ENCODE measurements at regions not wholly inside any gene's neighbourhood (a gene's known extent, or its start where the extent isn't known, plus 50 kb on each side); places are given as distances from the start of the nearest gene placed in this dataset.

DNA sequence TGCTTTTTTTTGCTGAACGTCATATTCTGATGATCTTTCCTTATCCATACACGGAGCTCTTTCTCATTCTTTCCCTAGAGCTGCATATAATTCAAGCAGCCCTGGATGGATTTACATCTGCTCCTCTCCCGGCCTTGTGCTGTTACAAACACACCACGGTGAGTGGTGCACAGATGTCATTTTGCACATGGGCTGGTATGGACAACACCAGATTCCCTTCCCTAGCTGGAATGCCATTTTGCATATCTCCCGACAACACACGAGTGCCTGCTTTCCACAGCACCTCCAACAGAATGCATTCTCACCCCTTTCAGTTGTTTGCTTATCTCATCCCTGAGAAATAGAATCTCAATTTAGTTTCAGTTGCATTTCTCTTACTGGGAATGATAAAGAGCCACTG is 69.5 kb upstream of the AFDN start:
- DNase-seq (no peak), ATAC-seq (replicated peaks) (no peak)
- no peaks in the 10 kb centered on the region for H3K36me3 Mint-ChIP-seq
- H3K27ac Mint-ChIP-seq, result no peak overlapping the region
- H3K4me3 Mint-ChIP-seq, result no peak overlapping the region
- H3K27me3 Mint-ChIP-seq, result peaks cover 11 to 29% of the 10 kb centered on the region in 2 donors
- no peaks in the 10 kb centered on the region for H3K4me1 Mint-ChIP-seq
- H3K9me3 Mint-ChIP-seq, result peaks cover 3 to 6% of the 10 kb centered on the region in 2 donors

DNA sequence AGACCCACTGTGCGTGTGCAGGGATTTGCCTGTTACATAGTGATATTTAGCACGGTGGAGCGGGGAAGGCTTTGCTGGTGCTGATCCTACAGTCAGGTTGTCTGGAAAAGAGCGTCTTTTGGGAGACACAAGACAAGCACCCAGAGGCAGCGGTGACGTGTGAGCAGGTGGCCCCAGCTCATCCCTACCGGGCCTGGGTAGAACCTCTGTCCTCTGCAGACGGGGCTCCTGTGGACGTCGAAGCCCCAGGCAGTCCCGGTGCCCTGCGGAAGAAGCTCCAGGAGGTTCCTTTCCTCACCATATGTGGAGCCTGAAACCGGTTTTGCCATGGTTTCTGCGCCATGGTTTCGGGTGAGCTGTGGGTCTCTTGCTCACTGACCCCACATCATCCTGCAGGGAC is 68.9 kb upstream of the AFDN start:
- Mint-ChIP-seq H3K4me1 (no peaks in the 10 kb centered on the region), H3K36me3 (no peaks in the 10 kb centered on the region), H3K27ac (no peak overlapping the region), H3K4me3 (no peak overlapping the region), H3K27me3 (peaks cover 11 to 27% of the 10 kb centered on the region in 2 donors), H3K9me3 (peaks cover 3 to 6% of the 10 kb centered on the region in 2 donors)
- ATAC-seq (replicated peaks) (no peak), DNase-seq (no peak)

GRCh38 chr6:167758309-167759023 is 68.2 kb upstream of the AFDN start:
- H3K4me3 Mint-ChIP-seq, result no peak overlapping the region
- H3K27me3 Mint-ChIP-seq, result peaks cover 11 to 28% of the 10 kb centered on the region in 2 donors
- no peak overlapping the region for H3K27ac Mint-ChIP-seq

DNA sequence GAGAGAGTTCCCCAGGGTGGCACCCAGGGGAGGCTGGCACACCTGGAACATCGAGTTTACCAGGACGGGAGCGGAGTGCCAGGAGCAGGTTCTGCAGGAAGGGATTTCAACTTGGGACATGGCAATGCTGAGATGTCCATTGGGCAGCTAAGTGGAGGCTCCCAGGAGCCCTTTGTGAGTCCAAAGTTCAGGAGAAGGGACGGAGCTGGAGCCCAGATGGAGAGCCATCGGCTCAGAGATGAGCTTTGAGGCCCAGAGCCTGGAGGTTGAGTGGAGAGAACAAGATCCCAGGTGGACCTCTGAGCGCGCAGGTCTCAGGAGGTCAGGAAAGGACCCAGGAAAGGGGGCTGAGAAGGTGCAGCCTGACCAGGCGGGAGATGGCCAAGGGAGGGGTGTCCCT is 67.5 kb upstream of the AFDN start:
- Mint-ChIP-seq H3K9me3 (peaks cover 0 to 5% of the 10 kb centered on the region in 2 donors), H3K27me3 (peaks cover 11 to 22% of the 10 kb centered on the region in 2 donors), H3K4me3 (no peak overlapping the region), H3K4me1 (no peaks in the 10 kb centered on the region), H3K36me3 (no peaks in the 10 kb centered on the region), H3K27ac (no peak overlapping the region)
- ATAC-seq (replicated peaks), result no peak
- no peak for DNase-seq

More at GRCh38 chr6:167758309-167759023, 68.2 kb upstream of the AFDN start:
- DNase-seq (no peak), ATAC-seq (replicated peaks) (no peak)
- Mint-ChIP-seq H3K36me3 (no peaks in the 10 kb centered on the region), H3K4me1 (no peaks in the 10 kb centered on the region), H3K9me3 (peaks cover 3 to 10% of the 10 kb centered on the region in 2 donors)

- peaks cover 0 to 5% of the 10 kb centered on the region in 2 donors for H3K9me3 Mint-ChIP-seq
- H3K4me3 Mint-ChIP-seq, result no peak overlapping the region
- H3K27ac Mint-ChIP-seq, result no peak overlapping the region
- H3K27me3 Mint-ChIP-seq, result peaks cover 11 to 21% of the 10 kb centered on the region in 2 donors
- ATAC-seq (replicated peaks) (no peak), DNase-seq (no peak)
- H3K36me3 Mint-ChIP-seq, result no peaks in the 10 kb centered on the region
- no peaks in the 10 kb centered on the region for H3K4me1 Mint-ChIP-seq
Measured at GRCh38 chr6:167759912-167760311, 66.8 kb upstream of the AFDN start.

DNA sequence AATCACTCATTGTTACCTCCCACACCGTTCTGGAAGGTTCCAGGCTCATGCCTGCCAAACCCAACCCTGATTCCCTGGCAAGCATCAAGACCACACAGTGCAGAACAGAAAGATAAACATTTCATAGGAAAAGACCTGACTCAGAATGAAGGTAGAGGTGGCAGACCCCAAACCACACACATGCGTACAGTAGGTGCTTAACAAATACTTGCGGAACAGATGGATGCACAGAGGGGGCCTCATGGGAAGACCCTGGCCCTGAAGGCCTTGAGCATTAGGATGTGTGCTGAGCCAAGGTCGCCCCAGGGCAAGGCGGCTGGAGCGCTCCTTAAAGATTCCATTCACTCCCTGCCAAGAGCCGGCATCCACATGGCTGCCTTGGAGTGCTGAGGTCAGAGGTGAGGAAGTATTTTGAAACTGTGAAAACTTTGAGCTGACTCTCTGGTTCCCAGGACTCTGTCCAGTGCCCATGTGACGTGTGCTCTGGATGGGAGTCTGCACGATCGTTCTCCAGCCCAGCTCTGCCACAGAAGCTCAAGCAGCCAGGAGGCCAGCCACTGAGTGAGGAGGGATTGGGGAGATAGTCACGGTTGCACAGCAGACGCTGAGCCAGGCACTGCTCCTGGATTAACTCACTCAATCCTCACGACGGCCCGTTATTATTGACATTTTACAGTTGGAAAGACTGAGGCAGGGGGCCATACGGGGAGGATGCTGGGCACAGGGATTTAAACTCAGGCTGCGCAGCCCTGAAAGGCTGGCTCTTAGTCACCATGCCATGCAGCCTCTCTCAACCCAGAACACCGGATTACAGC is 65.5 kb upstream of the AFDN start:
- no peak overlapping the region for H3K4me3 Mint-ChIP-seq
- DNase-seq (no peak), ATAC-seq (replicated peaks) (no peak)
- H3K9me3 Mint-ChIP-seq, result peaks cover 0 to 5% of the 10 kb centered on the region in 2 donors
- H3K27ac Mint-ChIP-seq, result no peak overlapping the region
- H3K27me3 Mint-ChIP-seq, result peaks cover 11 to 28% of the 10 kb centered on the region in 2 donors
- H3K4me1 Mint-ChIP-seq, result no peaks in the 10 kb centered on the region
- no peaks in the 10 kb centered on the region for H3K36me3 Mint-ChIP-seq

GRCh38 chr6:167761794-167762258 is 64.9 kb upstream of the AFDN start:
- H3K9me3 Mint-ChIP-seq, result peaks cover 0 to 5% of the 10 kb centered on the region in 2 donors
- no peak for ATAC-seq (replicated peaks)
- no peak overlapping the region for H3K4me3 Mint-ChIP-seq
- H3K4me1 Mint-ChIP-seq, result no peaks in the 10 kb centered on the region
- H3K27me3 Mint-ChIP-seq, result peaks cover 11 to 28% of the 10 kb centered on the region in 2 donors
- H3K36me3 Mint-ChIP-seq, result no peaks in the 10 kb centered on the region
- no peak for DNase-seq
- no peak overlapping the region for H3K27ac Mint-ChIP-seq

DNA sequence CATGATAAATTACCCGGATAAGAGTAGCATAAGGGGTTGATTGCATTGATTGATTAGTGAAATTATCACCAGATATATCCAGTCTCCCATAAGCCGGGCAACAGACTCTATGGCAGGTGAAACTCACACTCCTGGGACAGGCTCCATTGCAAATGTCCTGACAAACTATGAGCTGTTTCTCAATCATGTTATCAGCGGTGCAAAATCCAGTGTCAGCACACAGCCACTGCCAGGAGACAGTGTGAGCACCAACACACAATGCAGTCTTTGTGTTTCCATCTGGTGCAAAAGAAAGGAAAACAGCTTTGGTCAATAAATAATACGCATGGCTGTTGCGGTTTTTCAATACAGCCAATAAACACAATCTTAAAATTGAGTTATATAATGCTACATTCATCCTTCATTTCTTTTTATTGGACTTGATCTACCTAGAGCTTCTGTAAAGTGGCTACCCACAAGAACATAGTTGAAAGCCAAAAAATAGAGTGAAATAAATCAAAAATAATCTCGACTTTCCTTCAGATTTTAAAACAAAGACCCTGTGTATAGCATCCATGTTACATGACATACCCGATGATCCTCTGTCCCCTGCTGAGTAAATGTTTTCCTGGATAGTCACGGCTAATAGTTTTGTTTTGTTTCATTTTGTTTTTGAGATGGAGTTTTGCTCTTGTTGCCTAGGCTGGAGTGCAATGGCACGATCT is 64.3 kb upstream of the AFDN start:
- H3K4me3 Mint-ChIP-seq, result no peak overlapping the region
- ATAC-seq (replicated peaks) (no peak), DNase-seq (no peak)
- no peak overlapping the region for H3K27ac Mint-ChIP-seq
- no peaks in the 10 kb centered on the region for H3K36me3 Mint-ChIP-seq
- H3K4me1 Mint-ChIP-seq, result no peaks in the 10 kb centered on the region
- peaks cover 11 to 23% of the 10 kb centered on the region in 2 donors for H3K27me3 Mint-ChIP-seq
- H3K9me3 Mint-ChIP-seq, result peaks cover 0 to 5% of the 10 kb centered on the region in 2 donors

GRCh38 chr6:167763056-167763944 is 63.4 kb upstream of the AFDN start:
- Mint-ChIP-seq H3K36me3 (no peaks in the 10 kb centered on the region), H3K27ac (no peak overlapping the region), H3K4me1 (no peaks in the 10 kb centered on the region), H3K9me3 (peaks cover 0 to 5% of the 10 kb centered on the region in 2 donors), H3K27me3 (peaks cover 11 to 23% of the 10 kb centered on the region in 2 donors), H3K4me3 (no peak overlapping the region)
- DNase-seq (no peak), ATAC-seq (replicated peaks) (no peak)

- Mint-ChIP-seq H3K27me3 (peaks cover 12 to 22% of the 10 kb centered on the region in 2 donors), H3K4me3 (no peak overlapping the region)
- ATAC-seq (replicated peaks), result no peak
Measured at GRCh38 chr6:167764215-167764614, 62.5 kb upstream of the AFDN start.

DNA sequence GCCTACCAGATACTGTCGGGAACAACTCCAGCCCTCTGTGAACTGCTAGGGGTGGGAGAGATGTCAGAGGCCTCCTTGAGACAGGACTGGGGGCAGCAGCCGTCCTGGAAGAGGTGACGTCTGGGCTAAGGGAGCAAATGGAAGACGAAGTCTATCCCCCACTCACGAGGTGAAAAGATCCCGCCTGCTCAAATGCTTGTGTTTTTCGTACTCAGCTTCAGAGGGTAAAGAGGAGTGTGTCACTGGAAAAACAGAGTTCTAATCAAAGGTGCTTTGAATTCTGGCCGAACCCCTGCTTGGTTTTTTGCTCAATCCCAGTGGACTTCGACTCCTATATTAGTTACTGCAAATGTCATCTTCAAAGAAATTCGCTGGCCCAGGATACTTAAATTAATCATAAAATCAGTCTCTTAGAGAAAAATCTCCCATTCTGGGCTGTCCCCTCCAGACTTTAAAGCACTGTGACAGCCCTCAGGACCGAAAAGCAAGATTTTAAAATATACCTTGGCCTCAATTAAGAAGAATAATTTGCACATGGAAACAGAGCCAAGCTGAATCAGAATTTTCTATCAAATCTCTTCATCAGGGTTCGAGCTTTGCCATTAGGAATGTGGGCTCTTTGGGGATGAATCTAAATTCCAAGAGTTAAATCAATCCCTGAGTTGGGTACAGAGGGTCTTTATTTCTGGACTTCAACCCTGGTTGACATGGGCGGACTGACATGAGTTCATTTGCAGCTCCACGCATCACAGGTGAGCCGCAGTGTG is 61.8 kb upstream of the AFDN start:
- Mint-ChIP-seq H3K36me3 (no peaks in the 10 kb centered on the region), H3K27me3 (peaks cover 7 to 17% of the 10 kb centered on the region in 2 donors), H3K27ac (no peak overlapping the region), H3K4me1 (no peaks in the 10 kb centered on the region), H3K9me3 (peaks cover 0 to 5% of the 10 kb centered on the region in 2 donors), H3K4me3 (no peak overlapping the region)
- ATAC-seq (replicated peaks) (no peak), DNase-seq (no peak)

More at GRCh38 chr6:167764215-167764614, 62.5 kb upstream of the AFDN start:
- DNase-seq, result no peak
- Mint-ChIP-seq H3K36me3 (no peaks in the 10 kb centered on the region), H3K9me3 (peaks cover 0 to 5% of the 10 kb centered on the region in 2 donors), H3K4me1 (no peaks in the 10 kb centered on the region), H3K27ac (no peak overlapping the region)

GRCh38 chr6:167766986-167767714 is 59.6 kb upstream of the AFDN start:
- Mint-ChIP-seq H3K36me3 (no peaks in the 10 kb centered on the region), H3K4me3 (no peak overlapping the region), H3K27me3 (peaks cover 15 to 26% of the 10 kb centered on the region in 2 donors), H3K27ac (no peak overlapping the region), H3K4me1 (no peaks in the 10 kb centered on the region), H3K9me3 (peaks cover 0 to 5% of the 10 kb centered on the region in 2 donors)
- ATAC-seq (replicated peaks), result no peak
- DNase-seq, result no peak

Data from stimulated activated naive B cell treated with anti-CD40 and anti-IgM and Interleukin-4, amounts not matched to agents 10 μg/mL and 1 μg/mL and 100 μg/mL, for 72 hours (primary cell).